Lower leg skin (tissue), 3 donors: ENCODE measurements at regions not wholly inside any gene's neighbourhood (a gene's known extent, or its start where the extent isn't known, plus 50 kb on each side); places are given as distances from the start of the nearest gene placed in this dataset.
A peak's percentile ranks its signal among the peaks of the same experiment; 100 is the strongest.
"Not testable (repeated sequence)": the region's sequence is repeated elsewhere in the genome, so short reads cannot be mapped to it uniquely, and the experiment has no call there.

Experiments used
- DNase-seq, 2 donors: peaks; one replicate each; pipeline ENCODE4 v3.0.0-alpha.2; 2019; ENCODE audit warnings: low spot score in 2 of 2
- H3K4me3 ChIP-seq: fragments of 200-600 bp; sonication (generic); 2 replicates; pipeline ENCODE4 v1.5.1; 2017; ENCODE audit warnings: mild to moderate bottlenecking, low read depth; ENCODE audit not compliant: poor library complexity, severe bottlenecking
- WGBS, 2 donors: methylation state at CpG; one replicate each; pipeline ENCODE4 v1.1.5; 2018; 5-methylcytosine and 5-hydroxymethylcytosine counted together
- intact Hi-C: fragments of 100-400 bp; cut with DNase I; formaldehyde crosslinking; loops from one replicate; pipeline ENCODE4 v1.15.0; 2023; ENCODE audit warnings: low total_unique reads

DNA sequence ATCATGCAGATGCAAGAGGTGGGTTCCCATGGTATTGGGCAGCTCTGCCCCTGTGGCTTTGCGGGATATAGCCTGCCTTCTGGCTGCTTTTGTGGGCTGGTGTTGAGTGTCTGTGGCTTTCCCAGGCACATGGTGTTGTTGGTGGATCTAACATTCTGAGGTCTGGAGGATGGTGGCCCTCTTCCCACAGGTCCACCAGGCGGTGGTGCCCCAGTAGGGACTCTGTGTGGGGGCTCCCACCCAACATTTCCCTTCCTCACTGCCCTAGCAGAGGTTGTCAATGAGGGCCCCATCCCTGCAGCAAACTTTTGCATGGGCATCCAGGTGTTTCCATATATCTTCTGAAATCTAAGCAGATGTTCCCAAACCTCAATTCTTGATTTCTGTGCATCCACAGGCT lies 420.5 kb upstream of the TPTE start:
- H3K4me3 ChIP-seq, DNase-seq, intact Hi-C loops: not testable (repeated sequence)
- 27% methylated on average over 1 of the region's 2 CpGs; no CpG with 5 or more reads in 1 of the 2 donors for WGBS, 2 donors

DNA sequence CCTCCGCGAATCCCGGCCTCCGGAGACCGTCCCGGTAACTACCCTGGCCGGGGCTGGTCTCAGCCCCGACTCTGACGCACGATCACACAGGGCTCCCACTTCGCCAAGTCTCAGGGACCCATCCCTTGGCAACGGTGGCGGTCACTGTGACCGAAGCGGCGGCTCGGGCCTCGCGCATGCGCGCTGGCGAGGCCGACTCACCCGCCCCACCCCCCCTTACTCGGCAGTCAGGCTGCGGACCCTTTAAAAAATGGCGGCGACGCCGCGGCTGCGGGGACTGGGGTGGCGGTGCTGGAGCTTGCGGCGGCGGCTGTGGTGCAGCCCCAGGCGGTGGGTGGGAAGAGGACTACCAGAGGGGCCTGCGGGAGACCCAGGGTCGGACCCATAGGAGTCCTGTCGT lies 402.0 kb upstream of the TPTE start:
- WGBS, 2 donors, result 69 to 71% methylated on average over 29 to 30 of the region's 40 CpGs
- intact Hi-C loops, result not testable (repeated sequence)
- DNase-seq, result peak in 1 of 2 donors; percentile 74

GRCh38 chr21:10119746-10120535 lies 401.4 kb upstream of the TPTE start:
- peak in 1 of 2 donors; percentile 82 for DNase-seq
- intact Hi-C loops, H3K4me3 ChIP-seq: not testable (repeated sequence)
- 81 to 82% methylated on average over 43 to 48 of the region's 58 CpGs for WGBS, 2 donors

More for the DNA sequence above, 402.0 kb upstream of the TPTE start:
- not testable (repeated sequence) for H3K4me3 ChIP-seq

DNA sequence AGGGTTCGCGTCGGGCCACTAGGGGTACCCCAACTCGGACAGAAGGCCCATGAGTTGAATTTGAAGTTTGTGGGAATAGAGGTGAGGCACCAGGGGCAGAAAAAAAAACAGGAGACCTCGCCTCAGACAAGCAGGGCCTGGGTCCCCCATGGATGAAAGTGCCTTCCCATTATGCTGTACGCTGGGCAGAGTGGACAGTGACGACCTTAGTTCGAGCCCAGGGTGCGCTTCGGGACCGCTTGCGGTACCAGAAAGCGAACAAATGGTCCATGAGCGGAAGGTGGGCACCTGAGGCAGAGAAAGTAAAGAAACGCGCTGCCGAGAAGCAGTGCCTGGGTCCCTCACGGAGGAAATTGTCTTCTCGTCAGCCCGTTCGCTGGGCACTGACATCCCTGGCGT lies 400.8 kb upstream of the TPTE start:
- 70 to 81% methylated on average over 14 of the region's 22 CpGs for WGBS, 2 donors
- H3K4me3 ChIP-seq, intact Hi-C loops: not testable (repeated sequence)
- DNase-seq, result peak in 1 of 2 donors; percentile 36

- peak in 1 of 2 donors; percentile 69 for DNase-seq
- H3K4me3 ChIP-seq, intact Hi-C loops: not testable (repeated sequence)
- WGBS, 2 donors, result 77 to 80% methylated on average over 25 to 27 of the region's 27 CpGs
Measured at GRCh38 chr21:10120965-10121550, 400.3 kb upstream of the TPTE start.

GRCh38 chr21:10121816-10122455 lies 399.4 kb upstream of the TPTE start:
- intact Hi-C loops, result not testable (repeated sequence)
- DNase-seq, result peak in 1 of 2 donors; percentile 45
- WGBS, 2 donors, result 60 to 73% methylated on average over 27 of the region's 33 CpGs

GRCh38 chr21:10122801-10123507 lies 398.4 kb upstream of the TPTE start:
- H3K4me3 ChIP-seq, intact Hi-C loops: not testable (repeated sequence)
- peak in 1 of 2 donors; percentile 85 for DNase-seq
- WGBS, 2 donors, result 60 to 63% methylated on average over 37 to 39 of the region's 39 CpGs

More at GRCh38 chr21:10121816-10122455, 399.4 kb upstream of the TPTE start:
- not testable (repeated sequence) for H3K4me3 ChIP-seq

DNA sequence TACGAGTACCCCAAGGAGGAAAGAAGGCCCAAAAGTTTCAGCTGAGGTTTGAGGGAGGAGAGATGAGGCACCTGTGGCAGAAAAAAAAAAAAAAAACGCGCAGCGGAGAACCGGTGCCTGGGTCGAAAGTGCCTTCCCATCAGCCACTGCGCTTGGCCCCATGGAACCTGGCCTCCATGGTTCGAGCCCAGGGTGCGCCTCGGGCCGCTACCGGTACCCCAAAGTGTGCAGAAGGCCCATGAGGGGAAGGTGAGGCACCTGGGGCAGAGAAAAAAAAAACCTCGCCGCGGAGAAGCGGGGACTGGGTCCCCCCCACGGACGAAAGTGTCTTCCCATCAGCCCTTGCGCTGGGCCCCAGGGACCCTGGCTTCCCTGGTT lies 397.9 kb upstream of the TPTE start:
- intact Hi-C loops, H3K4me3 ChIP-seq: not testable (repeated sequence)
- peak in 1 of 2 donors; percentile 77 for DNase-seq
- 62 to 68% methylated on average over 18 to 19 of the region's 19 CpGs for WGBS, 2 donors

- H3K4me3 ChIP-seq, intact Hi-C loops: not testable (repeated sequence)
- DNase-seq, result peak in 1 of 2 donors; percentile 84
- WGBS, 2 donors, result 66 to 76% methylated on average over 17 of the region's 17 CpGs
Measured at GRCh38 chr21:10125616-10126015, 395.8 kb upstream of the TPTE start.

DNA sequence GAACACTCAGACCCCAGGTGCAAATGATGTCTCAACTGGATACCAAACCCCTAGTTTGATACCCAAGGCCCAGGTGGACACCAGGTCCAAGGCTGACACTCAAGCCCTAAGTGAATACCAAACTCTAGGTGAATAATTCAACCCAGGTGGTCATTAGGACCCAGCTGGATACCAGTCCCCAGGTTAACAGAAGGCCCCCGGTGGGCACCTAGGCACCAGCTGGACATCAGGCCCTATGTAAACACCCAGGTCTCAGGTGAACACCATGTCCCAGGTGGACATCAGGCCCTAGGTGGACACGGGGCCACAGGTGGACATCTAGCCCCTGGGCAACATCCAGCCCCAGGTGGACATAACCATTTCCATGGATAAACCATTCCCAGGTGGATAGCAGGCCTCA lies 387.3 kb upstream of the TPTE start:
- intact Hi-C loops, H3K4me3 ChIP-seq: not testable (repeated sequence)
- peak in 1 of 2 donors; percentile 63 for DNase-seq
- 60 to 92% methylated on average over 1 to 2 of the region's 2 CpGs for WGBS, 2 donors

DNA sequence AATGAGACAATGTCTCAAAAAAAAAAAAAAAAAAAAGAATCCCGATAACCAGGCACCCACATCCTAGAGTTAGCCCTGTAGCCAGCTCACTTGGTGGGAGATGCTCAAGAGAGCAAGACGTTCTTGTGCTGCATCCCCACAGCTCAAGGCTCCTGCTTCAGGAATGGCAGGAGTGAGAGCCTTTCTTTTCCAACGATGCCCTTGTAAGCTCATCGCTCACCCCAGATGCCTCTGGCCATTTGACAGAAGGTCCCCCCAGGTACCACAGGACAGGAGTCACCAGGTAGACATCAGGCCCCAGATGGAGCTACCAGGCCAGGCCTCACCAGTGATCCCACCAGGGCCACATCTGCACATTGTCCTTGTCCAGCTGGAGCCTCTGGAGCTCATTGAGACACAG lies 385.5 kb upstream of the TPTE start:
- peak in 1 of 2 donors; percentile 68 for DNase-seq
- WGBS, 2 donors, result 78 to 89% methylated on average over 4 of the region's 4 CpGs

GRCh38 chr21:10154178-10154577 lies 367.2 kb upstream of the TPTE start:
- DNase-seq, intact Hi-C loops, H3K4me3 ChIP-seq: not testable (repeated sequence)
- 69 to 75% methylated on average over 3 of the region's 3 CpGs for WGBS, 2 donors

More for the DNA sequence above, 385.5 kb upstream of the TPTE start:
- intact Hi-C loops, H3K4me3 ChIP-seq: not testable (repeated sequence)
